Neutrophil (primary cell): ENCODE measurements at regions not wholly inside any gene's neighbourhood (a gene's known extent, or its start where the extent isn't known, plus 50 kb on each side); places are given as distances from the start of the nearest gene placed in this dataset.

Experiments used
- H3K27ac ChIP-seq: fragments of 200-600 bp; sonication (generic); 2 replicates; pipeline ENCODE4 v1.5.1; 2016; ENCODE audit warnings: mild to moderate bottlenecking, moderate library complexity
- H3K27me3 ChIP-seq: fragments of 200-600 bp; sonication (generic); 2 replicates; pipeline ENCODE4 v1.6.0; 2016; ENCODE audit warnings: mild to moderate bottlenecking
- H3K36me3 ChIP-seq: fragments of 200-600 bp; sonication (generic); 2 replicates; pipeline ENCODE4 v1.5.1; 2017
- H3K4me1 ChIP-seq, 2 experiments: fragments of 200-600 bp in 1 of 2; sonication (generic) in 1 of 2; 1 replicate in 1 of 2; 2 replicates in 1 of 2; pipeline versions ENCODE4 v1.5.1 to v1.6.1; 2013 to 2016; ENCODE audit warnings: low read depth in 1 of 2, low read length in 1 of 2, mild to moderate bottlenecking in 1 of 2, moderate library complexity in 1 of 2; ENCODE audit not compliant: control insufficient read depth in 1 of 2, insufficient read depth in 1 of 2
- H3K4me3 ChIP-seq, 2 experiments: fragments of 200-600 bp in 1 of 2; sonication (generic) in 1 of 2; 1 replicate in 1 of 2; 2 replicates in 1 of 2; pipeline ENCODE4 v1.5.1; 2013 to 2016; ENCODE audit warnings: low read depth in 1 of 2, low read length in 1 of 2, mild to moderate bottlenecking in 1 of 2, moderate library complexity in 1 of 2
- H3K9me3 ChIP-seq: fragments of 200-600 bp; sonication (generic); 2 replicates; pipeline ENCODE4 v1.5.1; 2016
- TF ChIP-seq, protein P1 (sequence below): fragments of 200-600 bp; sonication (generic); IDR thresholded peaks from 2 replicates; pipeline ENCODE4 v1.5.1; 2016; ENCODE audit warnings: antibody characterized with exemption

DNA sequence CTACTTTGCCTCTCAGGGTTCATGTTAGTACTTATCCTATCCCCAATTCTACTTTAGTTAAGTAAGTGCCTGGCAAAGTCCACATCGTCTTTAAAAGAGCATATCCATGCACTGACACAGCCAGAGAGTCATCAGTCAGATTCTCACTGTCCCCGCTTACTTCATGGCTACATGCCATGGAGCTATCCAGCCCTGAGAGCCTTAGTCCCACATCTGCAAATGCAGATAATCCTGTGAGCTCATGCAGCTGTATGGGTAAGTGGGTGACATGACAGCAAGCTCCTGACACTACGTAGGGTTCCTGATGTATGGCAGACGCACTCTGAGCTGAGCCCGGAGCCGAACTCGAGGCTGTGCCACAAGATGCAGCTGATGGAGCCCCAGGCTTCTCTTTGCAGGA, 661.5 kb downstream of the LIG4 start:
- no peaks in the 10 kb centered on the region for H3K27me3 ChIP-seq
- no peak overlapping the region for H3K4me3 ChIP-seq
- TF ChIP-seq, protein P1, sequence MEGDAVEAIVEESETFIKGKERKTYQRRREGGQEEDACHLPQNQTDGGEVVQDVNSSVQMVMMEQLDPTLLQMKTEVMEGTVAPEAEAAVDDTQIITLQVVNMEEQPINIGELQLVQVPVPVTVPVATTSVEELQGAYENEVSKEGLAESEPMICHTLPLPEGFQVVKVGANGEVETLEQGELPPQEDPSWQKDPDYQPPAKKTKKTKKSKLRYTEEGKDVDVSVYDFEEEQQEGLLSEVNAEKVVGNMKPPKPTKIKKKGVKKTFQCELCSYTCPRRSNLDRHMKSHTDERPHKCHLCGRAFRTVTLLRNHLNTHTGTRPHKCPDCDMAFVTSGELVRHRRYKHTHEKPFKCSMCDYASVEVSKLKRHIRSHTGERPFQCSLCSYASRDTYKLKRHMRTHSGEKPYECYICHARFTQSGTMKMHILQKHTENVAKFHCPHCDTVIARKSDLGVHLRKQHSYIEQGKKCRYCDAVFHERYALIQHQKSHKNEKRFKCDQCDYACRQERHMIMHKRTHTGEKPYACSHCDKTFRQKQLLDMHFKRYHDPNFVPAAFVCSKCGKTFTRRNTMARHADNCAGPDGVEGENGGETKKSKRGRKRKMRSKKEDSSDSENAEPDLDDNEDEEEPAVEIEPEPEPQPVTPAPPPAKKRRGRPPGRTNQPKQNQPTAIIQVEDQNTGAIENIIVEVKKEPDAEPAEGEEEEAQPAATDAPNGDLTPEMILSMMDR = no peak
- H3K4me1 ChIP-seq = no peaks in the 10 kb centered on the region
- no peak overlapping the region for H3K27ac ChIP-seq
- no peaks in the 10 kb centered on the region for H3K36me3 ChIP-seq
- no peaks in the 10 kb centered on the region for H3K9me3 ChIP-seq

DNA sequence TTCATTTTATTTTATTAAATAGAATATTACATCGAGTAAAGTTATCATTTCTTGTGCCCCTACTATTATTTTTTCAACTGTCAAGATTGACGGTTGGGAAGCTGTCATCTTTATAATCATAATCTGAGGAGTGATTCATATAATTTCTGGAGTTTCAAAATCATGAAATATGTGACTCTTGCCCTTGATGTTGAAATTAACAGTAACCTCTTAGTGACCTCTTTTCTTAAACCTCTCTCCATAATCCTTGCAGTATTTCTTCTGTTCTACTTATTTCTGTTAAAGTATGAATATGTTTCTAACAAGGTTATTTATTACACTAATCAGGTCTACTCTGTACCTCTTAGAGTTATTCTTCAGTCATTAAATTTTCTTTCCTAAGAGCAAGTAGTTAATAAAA, 663.8 kb downstream of the LIG4 start:
- Histone ChIP-seq H3K4me3 (no peak overlapping the region), H3K27ac (no peak overlapping the region), H3K27me3 (no peaks in the 10 kb centered on the region), H3K9me3 (no peaks in the 10 kb centered on the region), H3K4me1 (no peaks in the 10 kb centered on the region), H3K36me3 (no peaks in the 10 kb centered on the region)
- TF ChIP-seq, protein P1 = no peak

DNA sequence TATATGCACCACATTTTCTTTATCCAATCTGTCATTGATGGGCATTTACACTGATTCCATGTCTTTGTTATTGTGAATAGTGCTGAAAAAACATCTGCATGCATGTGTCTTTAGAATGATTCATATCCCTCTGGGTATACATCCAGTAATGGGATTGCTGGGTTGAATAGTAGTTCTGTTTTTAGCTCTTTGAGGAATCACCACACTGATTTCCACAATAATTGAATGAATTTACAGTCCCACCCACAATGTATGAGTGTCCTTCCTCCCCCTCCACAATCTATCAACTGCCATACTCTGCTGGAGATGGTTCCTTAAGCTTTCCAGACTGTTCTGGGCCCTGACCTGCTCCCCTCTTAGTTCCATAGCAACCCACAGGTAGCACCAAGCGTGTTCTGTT, 667.0 kb downstream of the LIG4 start:
- Histone ChIP-seq H3K9me3 (no peaks in the 10 kb centered on the region), H3K27ac (no peak overlapping the region)
- TF ChIP-seq, protein P1 = no peak

DNA sequence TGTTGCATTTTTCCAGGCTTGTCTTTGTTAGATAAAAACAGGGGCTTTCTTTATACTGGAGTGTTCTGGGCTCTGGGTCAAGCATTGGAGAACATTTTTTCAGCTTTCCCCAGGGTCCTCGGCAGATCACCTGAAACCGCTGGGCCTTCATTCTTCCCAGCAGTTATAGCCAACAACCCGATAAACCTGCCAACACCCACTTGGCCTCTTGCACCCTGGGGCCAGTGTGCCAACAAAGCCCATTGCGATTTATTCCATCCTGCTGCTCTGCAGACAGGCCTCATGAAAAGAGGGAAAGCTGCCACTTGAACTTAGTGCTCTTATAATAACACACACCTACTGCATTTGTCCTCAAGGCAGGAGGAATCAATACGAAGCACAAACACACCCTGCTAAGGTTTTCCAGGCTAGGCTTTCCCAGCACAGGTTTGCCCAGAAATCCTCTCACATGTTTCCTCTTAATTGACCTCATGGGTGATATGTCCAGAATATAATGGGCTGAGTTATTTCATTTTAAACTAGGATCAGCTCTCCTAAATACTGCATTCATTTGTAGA, 669.3 kb downstream of the LIG4 start:
- H3K9me3 ChIP-seq = no peaks in the 10 kb centered on the region
- no peak overlapping the region for H3K27ac ChIP-seq
- H3K36me3 ChIP-seq = no peaks in the 10 kb centered on the region
- no peaks in the 10 kb centered on the region for H3K27me3 ChIP-seq
- H3K4me1 ChIP-seq = no peaks in the 10 kb centered on the region
- TF ChIP-seq, protein P1 = no peak
- H3K4me3 ChIP-seq = no peak overlapping the region

More for the DNA sequence above, 667.0 kb downstream of the LIG4 start:
- no peaks in the 10 kb centered on the region for H3K4me1 ChIP-seq
- no peaks in the 10 kb centered on the region for H3K36me3 ChIP-seq
- H3K4me3 ChIP-seq = no peak overlapping the region
- no peaks in the 10 kb centered on the region for H3K27me3 ChIP-seq

DNA sequence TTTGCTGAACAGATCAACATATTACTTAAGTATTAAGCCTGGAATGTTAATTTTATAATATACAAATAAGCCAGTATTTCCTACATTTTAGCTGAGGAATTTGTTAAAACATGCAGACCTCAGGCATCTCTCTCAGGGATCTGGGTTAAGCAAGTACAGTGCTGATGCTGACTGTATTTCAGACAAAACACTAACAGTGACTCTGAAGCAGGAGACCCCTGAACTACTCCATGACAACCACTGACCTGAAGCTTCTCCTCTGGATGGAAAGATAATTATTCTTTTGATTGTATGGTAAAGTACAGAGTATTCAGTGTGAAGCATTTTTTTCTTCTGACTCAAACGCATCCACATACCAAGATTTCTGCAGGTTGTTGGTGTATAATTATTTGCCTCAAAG, 680.8 kb downstream of the LIG4 start:
- H3K9me3 ChIP-seq = no peaks in the 10 kb centered on the region
- H3K27me3 ChIP-seq = no peaks in the 10 kb centered on the region
- H3K4me1 ChIP-seq = no peaks in the 10 kb centered on the region
- no peaks in the 10 kb centered on the region for H3K36me3 ChIP-seq
- no peak overlapping the region for H3K4me3 ChIP-seq
- H3K27ac ChIP-seq = no peak overlapping the region
- TF ChIP-seq, protein P1 = no peak

DNA sequence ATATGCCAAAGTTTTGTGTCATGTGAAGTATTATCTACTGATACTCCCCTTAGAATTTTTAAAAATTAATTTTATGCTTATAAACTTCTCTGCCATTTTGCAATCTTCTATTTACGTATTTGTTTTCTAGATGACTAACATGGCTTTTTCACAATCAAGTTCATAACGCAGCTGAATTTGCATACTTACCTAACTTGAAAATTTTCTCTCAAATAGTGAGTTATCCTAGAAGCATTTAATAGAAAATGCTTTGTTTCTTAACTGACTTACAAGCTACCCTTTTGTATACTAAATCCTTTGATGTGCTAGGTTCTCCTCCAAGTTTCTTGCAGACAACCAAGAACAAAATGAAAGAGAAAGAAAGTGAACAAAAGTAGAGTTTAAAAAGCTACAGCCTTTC, 683.5 kb downstream of the LIG4 start:
- H3K36me3 ChIP-seq = no peaks in the 10 kb centered on the region
- TF ChIP-seq, protein P1 = no peak
- H3K9me3 ChIP-seq = no peaks in the 10 kb centered on the region
- no peak overlapping the region for H3K27ac ChIP-seq
- H3K27me3 ChIP-seq = no peaks in the 10 kb centered on the region
- H3K4me1 ChIP-seq = no peaks in the 10 kb centered on the region
- no peak overlapping the region for H3K4me3 ChIP-seq
